GM12891 (cell line): ENCODE measurements at regions not wholly inside any gene's neighbourhood (a gene's known extent, or its start where the extent isn't known, plus 50 kb on each side); places are given as distances from the start of the nearest gene placed in this dataset.

Experiments used
- POLR2A ChIP-seq: IDR thresholded peaks from 2 replicates; pipeline ENCODE4 v1.6.1; 2011; ENCODE audit warnings: low read depth, low read length, control low read depth
- POLR2AphosphoS5 ChIP-seq: IDR thresholded peaks from 2 replicates; pipeline ENCODE4 v1.6.1; 2011; ENCODE audit warnings: low read depth, low read length, control low read depth
- POU2F2 ChIP-seq: IDR thresholded peaks from 2 replicates; pipeline ENCODE4 v1.6.1; 2011; ENCODE audit warnings: low read depth, mild to moderate bottlenecking, control low read depth, low read length, moderate library complexity
- SPI1 ChIP-seq: IDR thresholded peaks from 2 replicates; pipeline ENCODE4 v1.6.1; 2011; ENCODE audit warnings: low read depth, low read length, control low read depth
- TAF1 ChIP-seq: IDR thresholded peaks from 2 replicates; pipeline ENCODE4 v1.6.1; 2011; ENCODE audit warnings: low read depth, low read length, control low read depth

DNA sequence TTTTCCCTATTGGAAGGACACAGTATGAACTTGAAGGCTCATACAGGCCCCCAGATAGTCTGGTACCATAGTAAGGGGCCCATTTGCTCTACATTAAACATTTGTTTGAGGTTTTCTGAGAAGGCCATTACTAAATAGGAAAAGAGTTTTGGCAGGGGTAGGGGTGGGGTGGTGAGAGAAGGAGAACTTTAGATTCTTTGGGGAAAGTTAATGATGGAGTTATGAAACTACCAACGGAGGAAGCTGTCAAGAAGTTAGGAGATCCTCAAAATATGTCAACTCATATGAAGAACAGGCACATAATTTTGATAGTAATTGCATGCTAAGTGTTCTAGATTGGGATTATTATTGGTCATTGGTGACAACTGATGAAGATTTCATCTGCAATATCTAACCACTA, 114.7 kb downstream of the TAF11L14 start:
- TF ChIP-seq POLR2A (no peak), TAF1 (no peak), POLR2AphosphoS5 (no peak), SPI1 (no peak), POU2F2 (no peak)
